GM13977 (cell line): ENCODE measurements at regions not wholly inside any gene's neighbourhood (a gene's known extent, or its start where the extent isn't known, plus 50 kb on each side); places are given as distances from the start of the nearest gene placed in this dataset.
"Not testable (repeated sequence)": the region's sequence is repeated elsewhere in the genome, so short reads cannot be mapped to it uniquely, and the experiment has no call there.

ENCODE experiments used
- DNase-seq: peaks from one replicate; pipeline ENCODE4 v3.0.0; 2012; ENCODE audit warnings: low spot score
- in situ Hi-C: fragments of 300-500 bp; cut with MboI; formaldehyde crosslinking; loops from one replicate; pipeline ENCODE4 v1.12.0; 2022; ENCODE audit warnings: low sequenced_read_pairs, low pct_unique_long_range_greater_than_20kb, mixed read lengths, inconsistent platforms; ENCODE audit not compliant: unreplicated experiment
- TF ChIP-seq, protein P1 (sequence below): IDR thresholded peaks from 2 replicates; pipeline ENCODE4 v1.5.1; 2012; ENCODE audit warnings: mild to moderate bottlenecking, control low read depth; ENCODE audit not compliant: insufficient read depth; ENCODE audit errors: extremely low read depth, missing control alignments

DNA sequence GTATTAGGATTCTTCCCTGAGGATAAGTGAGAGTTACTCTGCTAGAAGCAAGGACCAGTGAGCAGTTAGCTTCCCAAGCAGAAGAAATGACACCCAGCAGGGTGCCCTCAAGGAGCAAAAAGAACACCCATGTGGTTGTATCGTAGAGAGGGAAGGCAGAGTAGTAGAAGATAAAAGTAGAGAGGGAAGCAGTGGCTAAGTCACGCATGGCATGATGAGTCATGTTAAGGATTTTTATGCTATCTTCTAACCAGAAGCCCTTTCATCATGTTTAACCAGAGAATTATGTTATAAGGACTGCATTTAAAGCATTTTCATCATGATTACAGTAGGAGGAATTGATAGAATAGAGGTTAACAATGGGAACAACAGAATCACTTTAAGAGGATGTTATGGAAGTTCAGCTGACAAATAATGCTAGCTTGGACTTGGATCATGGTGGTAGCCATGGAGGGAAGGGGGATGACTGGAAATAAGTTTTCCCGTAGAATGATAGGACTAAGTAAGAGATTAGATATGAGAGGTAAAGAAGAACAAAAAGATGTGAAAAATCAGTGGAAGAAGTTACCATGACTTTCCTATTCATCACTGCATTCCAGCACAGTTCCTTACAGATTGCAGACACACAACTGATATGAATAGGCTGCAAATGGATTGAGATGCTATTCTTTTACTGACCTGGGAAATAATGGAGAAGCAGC lies 383.5 kb upstream of the INTU start:
- TF ChIP-seq, protein P1, sequence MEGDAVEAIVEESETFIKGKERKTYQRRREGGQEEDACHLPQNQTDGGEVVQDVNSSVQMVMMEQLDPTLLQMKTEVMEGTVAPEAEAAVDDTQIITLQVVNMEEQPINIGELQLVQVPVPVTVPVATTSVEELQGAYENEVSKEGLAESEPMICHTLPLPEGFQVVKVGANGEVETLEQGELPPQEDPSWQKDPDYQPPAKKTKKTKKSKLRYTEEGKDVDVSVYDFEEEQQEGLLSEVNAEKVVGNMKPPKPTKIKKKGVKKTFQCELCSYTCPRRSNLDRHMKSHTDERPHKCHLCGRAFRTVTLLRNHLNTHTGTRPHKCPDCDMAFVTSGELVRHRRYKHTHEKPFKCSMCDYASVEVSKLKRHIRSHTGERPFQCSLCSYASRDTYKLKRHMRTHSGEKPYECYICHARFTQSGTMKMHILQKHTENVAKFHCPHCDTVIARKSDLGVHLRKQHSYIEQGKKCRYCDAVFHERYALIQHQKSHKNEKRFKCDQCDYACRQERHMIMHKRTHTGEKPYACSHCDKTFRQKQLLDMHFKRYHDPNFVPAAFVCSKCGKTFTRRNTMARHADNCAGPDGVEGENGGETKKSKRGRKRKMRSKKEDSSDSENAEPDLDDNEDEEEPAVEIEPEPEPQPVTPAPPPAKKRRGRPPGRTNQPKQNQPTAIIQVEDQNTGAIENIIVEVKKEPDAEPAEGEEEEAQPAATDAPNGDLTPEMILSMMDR, result no peak
- no peak for DNase-seq
- in situ Hi-C loops, result no loop called here

DNA sequence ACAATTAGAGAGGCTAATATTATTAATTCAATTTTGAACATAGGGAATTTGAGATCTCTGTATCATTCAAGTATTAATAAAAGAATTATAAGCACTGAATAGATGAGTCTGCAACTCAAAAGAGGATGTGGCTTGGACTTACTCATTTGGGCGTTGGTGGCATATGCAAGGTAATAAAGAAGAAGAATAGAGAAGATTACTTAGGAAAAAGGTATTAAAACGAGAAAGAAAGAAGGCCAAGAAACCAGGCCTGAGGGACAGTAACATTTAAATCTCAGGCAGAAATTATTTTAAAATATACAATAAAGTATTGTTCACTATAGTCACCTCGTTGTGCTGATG lies 383.0 kb upstream of the INTU start:
- in situ Hi-C loops, result no loop called here
- DNase-seq, result no peak
- TF ChIP-seq, protein P1, result no peak

GRCh38 chr4:127250577-127250976 lies 382.2 kb upstream of the INTU start:
- in situ Hi-C loops, result no loop called here
- TF ChIP-seq, protein P1, result no peak
- no peak for DNase-seq

DNA sequence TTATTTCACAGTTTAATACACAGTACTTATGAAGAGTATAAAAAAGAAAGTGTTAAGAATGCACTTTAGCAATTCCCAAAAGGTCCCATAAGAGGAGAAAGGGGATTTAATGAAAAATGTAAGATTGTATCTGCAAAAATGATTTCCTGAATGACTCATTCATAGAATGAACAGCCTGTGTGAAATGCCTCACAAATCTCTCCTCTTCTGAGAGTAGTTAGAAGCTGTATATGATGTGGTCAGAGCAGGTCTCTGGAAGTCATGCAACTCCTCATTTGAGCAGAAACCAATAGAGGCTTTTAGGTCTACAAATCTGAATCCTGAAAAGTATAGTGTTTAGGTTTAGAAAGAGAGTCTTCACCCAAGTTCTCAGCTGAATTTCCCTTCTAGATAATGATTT lies 381.3 kb upstream of the INTU start:
- TF ChIP-seq, protein P1, result no peak
- DNase-seq, result no peak
- in situ Hi-C loops, result no loop called here

DNA sequence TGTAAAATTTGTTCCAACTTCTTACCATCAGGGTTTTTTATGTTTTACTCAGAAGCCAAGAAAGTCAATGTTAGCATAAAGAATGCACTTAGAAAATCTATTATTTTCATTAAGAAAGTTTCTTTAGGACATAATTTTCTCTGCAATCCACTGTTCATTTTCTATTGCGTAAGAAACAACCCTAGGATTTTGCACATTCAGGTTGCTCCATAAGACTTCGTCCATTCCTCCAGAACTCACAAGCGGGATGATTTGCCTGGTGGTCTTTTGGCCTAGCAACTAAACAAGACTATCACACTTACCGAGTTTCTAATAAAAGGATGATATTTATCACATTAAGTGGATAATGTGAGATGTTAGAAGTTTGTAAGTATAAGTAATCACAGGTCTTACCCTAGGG lies 376.3 kb upstream of the INTU start:
- DNase-seq, result no peak
- TF ChIP-seq, protein P1, result no peak
- in situ Hi-C loops, result no loop called here

GRCh38 chr4:127261476-127261875 lies 371.3 kb upstream of the INTU start:
- no peak for DNase-seq
- TF ChIP-seq, protein P1, result no peak
- in situ Hi-C loops, result no loop called here

- DNase-seq, result no peak
- TF ChIP-seq, protein P1, result no peak
- in situ Hi-C loops, result no loop called here
Observed at GRCh38 chr4:127268367-127268766, 364.4 kb upstream of the INTU start.

DNA sequence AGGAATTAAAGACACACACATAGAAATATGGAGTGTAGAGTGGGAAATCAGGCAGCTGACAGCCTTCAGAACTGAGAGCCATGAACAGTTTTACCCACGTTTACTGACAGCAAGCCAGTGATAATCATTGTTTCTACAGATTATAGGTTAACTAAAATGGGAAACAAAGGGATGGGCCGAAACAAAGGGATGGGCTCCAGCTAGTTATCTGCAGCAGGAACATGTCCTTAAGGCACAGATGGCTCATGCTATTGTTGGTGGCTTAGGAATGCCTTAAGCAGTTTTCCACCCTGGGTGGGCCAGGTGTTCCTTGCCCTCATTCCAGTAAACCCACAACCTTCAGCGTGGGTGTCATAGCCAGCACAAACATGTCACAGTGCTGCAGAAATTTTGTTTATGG lies 355.7 kb upstream of the INTU start:
- in situ Hi-C loops, DNase-seq: not testable (repeated sequence)
